Mesenchymal stem cell (in vitro differentiated cells and primary cell): ENCODE measurements at regions not wholly inside any gene's neighbourhood (a gene's known extent, or its start where the extent isn't known, plus 50 kb on each side); places are given as distances from the start of the nearest gene placed in this dataset.

Experiments
- DNase-seq: peaks from one replicate; pipeline ENCODE4 v3.0.0-alpha.2; 2013
- H2AFZ ChIP-seq: one replicate; pipeline ENCODE4 v1.6.1; 2013; ENCODE audit warnings: low read depth, mild to moderate bottlenecking, control low read depth, inconsistent platforms, low read length, moderate library complexity
- H2AK5ac ChIP-seq: 2 replicates; pipeline ENCODE4 v1.6.1; 2013; ENCODE audit warnings: low read length, moderate library complexity, mild to moderate bottlenecking, inconsistent platforms; ENCODE audit not compliant: severe bottlenecking
- H2BK120ac ChIP-seq: one replicate; pipeline ENCODE4 v1.6.1; 2013; ENCODE audit warnings: low read depth, mild to moderate bottlenecking, inconsistent platforms, low read length, moderate library complexity
- H2BK12ac ChIP-seq, 2 experiments: one replicate each; pipeline ENCODE4 v1.6.1; 2013; ENCODE audit warnings: inconsistent platforms in 2 of 2, low read length in 2 of 2, mild to moderate bottlenecking in 2 of 2, moderate library complexity in 2 of 2, control low read depth in 1 of 2
- H2BK15ac ChIP-seq: one replicate; pipeline ENCODE4 v1.6.1; 2013; ENCODE audit warnings: mild to moderate bottlenecking, low read depth, inconsistent platforms; ENCODE audit not compliant: poor library complexity, severe bottlenecking
- H2BK5ac ChIP-seq: 2 replicates; pipeline ENCODE4 v1.6.1; 2013; ENCODE audit warnings: low read depth, mild to moderate bottlenecking, low read length, control low read depth, inconsistent platforms; ENCODE audit not compliant: poor library complexity, severe bottlenecking
- H3K14ac ChIP-seq, 2 experiments: one replicate each; pipeline ENCODE4 v1.6.1; 2013; ENCODE audit warnings: inconsistent platforms in 2 of 2, low read length in 2 of 2, control low read depth in 1 of 2, mild to moderate bottlenecking in 1 of 2, moderate library complexity in 1 of 2
- H3K18ac ChIP-seq, 2 experiments: one replicate each; pipeline ENCODE4 v1.6.1; 2013; ENCODE audit warnings: inconsistent platforms in 2 of 2, low read length in 2 of 2, control low read depth in 1 of 2, low read depth in 1 of 2, mild to moderate bottlenecking in 1 of 2
- H3K23ac ChIP-seq, 2 experiments: one replicate each; pipeline ENCODE4 v1.6.1; 2013; ENCODE audit warnings: inconsistent platforms in 2 of 2, low read length in 2 of 2, mild to moderate bottlenecking in 2 of 2, moderate library complexity in 2 of 2, control low read depth in 1 of 2
- H3K27ac ChIP-seq: 2 replicates; pipeline ENCODE4 v1.5.1; 2013; ENCODE audit warnings: mild to moderate bottlenecking, moderate library complexity, low read length, control low read depth, inconsistent platforms; ENCODE audit not compliant: poor library complexity, severe bottlenecking
- H3K27me3 ChIP-seq, 2 experiments: 2 replicates each; pipeline versions ENCODE4 v1.6.1 to v1.7.0; 2013; ENCODE audit warnings: low read length in 2 of 2, mild to moderate bottlenecking in 2 of 2, moderate library complexity in 2 of 2, control low read depth in 1 of 2, inconsistent platforms in 1 of 2; ENCODE audit not compliant: control insufficient read depth in 1 of 2, insufficient read depth in 1 of 2
- H3K36me3 ChIP-seq, 2 experiments: 2 replicates each; pipeline versions ENCODE4 v1.6.1 to v1.7.0; 2013; ENCODE audit warnings: low read length in 2 of 2, control low read depth in 1 of 2, inconsistent platforms in 1 of 2, low read depth in 1 of 2, mild to moderate bottlenecking in 1 of 2; ENCODE audit not compliant: insufficient read depth in 2 of 2, control insufficient read depth in 1 of 2
- H3K4ac ChIP-seq, 2 experiments: one replicate each; pipeline ENCODE4 v1.6.1; 2013; ENCODE audit warnings: inconsistent platforms in 2 of 2, low read length in 2 of 2, mild to moderate bottlenecking in 2 of 2, moderate library complexity in 2 of 2, control low read depth in 1 of 2, low read depth in 1 of 2
- H3K4me1 ChIP-seq: 2 replicates; pipeline ENCODE4 v1.6.1; 2013; ENCODE audit warnings: low read depth, low read length, control low read depth; ENCODE audit not compliant: control insufficient read depth, insufficient read depth
- H3K4me2 ChIP-seq: 2 replicates; pipeline ENCODE4 v1.6.1; 2013; ENCODE audit warnings: low read length, mild to moderate bottlenecking, inconsistent platforms; ENCODE audit not compliant: poor library complexity, severe bottlenecking
- H3K4me3 ChIP-seq, 2 experiments: 2 replicates each; pipeline versions ENCODE4 v1.5.1 to v1.7.0; 2013; ENCODE audit warnings: low read length in 2 of 2, mild to moderate bottlenecking in 2 of 2, control low read depth in 1 of 2, low read depth in 1 of 2; ENCODE audit not compliant: insufficient read depth in 1 of 2
- H3K79me1 ChIP-seq: replicated peaks from 2 replicates; pipeline ENCODE4 v1.6.1; 2013; ENCODE audit warnings: mild to moderate bottlenecking, control low read depth, low read length, inconsistent platforms; ENCODE audit not compliant: poor library complexity, severe bottlenecking
- H3K9ac ChIP-seq: 2 replicates; pipeline ENCODE4 v1.7.0; 2013; ENCODE audit warnings: mild to moderate bottlenecking, low read length, moderate library complexity
- H3K9me3 ChIP-seq: 2 replicates; pipeline ENCODE4 v1.7.0; 2013; ENCODE audit warnings: mild to moderate bottlenecking, low read length; ENCODE audit not compliant: control insufficient read depth
- H4K8ac ChIP-seq: one replicate; pipeline ENCODE4 v1.6.1; 2013; ENCODE audit warnings: inconsistent platforms, mild to moderate bottlenecking, low read length, moderate library complexity
- H4K91ac ChIP-seq: one replicate; pipeline ENCODE4 v1.6.1; 2013; ENCODE audit warnings: mild to moderate bottlenecking, low read length, inconsistent platforms
- WGBS: methylation state at CpG from one replicate; pipeline ENCODE4 v1.1.7; 2013; ENCODE audit warnings: mixed read lengths; 5-methylcytosine and 5-hydroxymethylcytosine counted together

- no peak overlapping the region for H2AFZ ChIP-seq
These were observed 1129.2 kb downstream of the CDH9 start for GRCh38 chr5:25909163-25909562.

GRCh38 chr5:25905646-25906045 is 1132.7 kb downstream of the CDH9 start:
- Histone ChIP-seq H3K4me3 (no peak overlapping the region), H3K9me3 (peaks cover 14% of the 10 kb centered on the region), H2BK15ac (no peak overlapping the region), H4K91ac (no peak overlapping the region), H3K4me2 (no peak overlapping the region), H2AK5ac (no peak overlapping the region), H3K27ac (no peak overlapping the region), H3K27me3 (no peaks in the 10 kb centered on the region), H2AFZ (no peak overlapping the region), H3K14ac (no peak overlapping the region), H3K36me3 (no peaks in the 10 kb centered on the region), H3K9ac (no peak overlapping the region), H4K8ac (no peak overlapping the region), H2BK120ac (no peak overlapping the region), H3K79me1 (no peaks in the 10 kb centered on the region), H2BK12ac (no peak overlapping the region), H3K18ac (no peak overlapping the region), H3K4me1 (no peaks in the 10 kb centered on the region), H2BK5ac (no peak overlapping the region), H3K23ac (no peak overlapping the region), H3K4ac (no peak overlapping the region)
- WGBS, result 91% methylated on average over 2 of the region's 2 CpGs
- no peak for DNase-seq

More at GRCh38 chr5:25909163-25909562, 1129.2 kb downstream of the CDH9 start:
- H3K4me2 ChIP-seq, result no peak overlapping the region
- no peak overlapping the region for H2BK15ac ChIP-seq
- H3K27me3 ChIP-seq, result no peaks in the 10 kb centered on the region
- H2BK12ac ChIP-seq, result no peak overlapping the region
- no peak overlapping the region for H3K14ac ChIP-seq
- no peak overlapping the region for H2BK120ac ChIP-seq
- no peak overlapping the region for H2AK5ac ChIP-seq
- WGBS, result 93% methylated on average over 29 of the region's 29 CpGs
- no peak overlapping the region for H4K91ac ChIP-seq
- DNase-seq, result no peak
- H3K9ac ChIP-seq, result no peak overlapping the region
- no peak overlapping the region for H3K18ac ChIP-seq
- H3K4ac ChIP-seq, result no peak overlapping the region
- no peaks in the 10 kb centered on the region for H3K79me1 ChIP-seq
- no peak overlapping the region for H3K23ac ChIP-seq
- no peak overlapping the region for H3K4me3 ChIP-seq
- no peak overlapping the region for H2BK5ac ChIP-seq
- H3K4me1 ChIP-seq, result no peaks in the 10 kb centered on the region
- no peak overlapping the region for H4K8ac ChIP-seq
- H3K9me3 ChIP-seq, result peaks cover 8% of the 10 kb centered on the region
- H3K36me3 ChIP-seq, result no peaks in the 10 kb centered on the region
- no peak overlapping the region for H3K27ac ChIP-seq

- Histone ChIP-seq H3K14ac (no peak overlapping the region), H2AK5ac (no peak overlapping the region), H3K79me1 (no peaks in the 10 kb centered on the region), H3K27me3 (no peaks in the 10 kb centered on the region), H4K91ac (no peak overlapping the region), H3K18ac (no peak overlapping the region), H3K9ac (no peak overlapping the region), H2BK120ac (no peak overlapping the region), H4K8ac (no peak overlapping the region), H2AFZ (no peak overlapping the region), H3K4me3 (no peak overlapping the region), H2BK5ac (no peak overlapping the region), H3K4me1 (no peaks in the 10 kb centered on the region), H3K4ac (no peak overlapping the region), H3K4me2 (no peak overlapping the region), H3K9me3 (peaks cover 12% of the 10 kb centered on the region), H2BK12ac (no peak overlapping the region), H3K36me3 (no peaks in the 10 kb centered on the region), H3K23ac (no peak overlapping the region), H3K27ac (peak overlapping the region; percentile 22), H2BK15ac (no peak overlapping the region)
- no peak for DNase-seq
- whole genome bisulfite sequencing, result 5% methylated on average over 2 of the region's 2 CpGs
These were observed 1146.2 kb downstream of the CDH9 start for GRCh38 chr5:25892211-25892610.

GRCh38 chr5:25891691-25892090 is 1146.7 kb downstream of the CDH9 start:
- Histone ChIP-seq H3K36me3 (no peaks in the 10 kb centered on the region), H3K4me2 (no peak overlapping the region), H3K79me1 (no peaks in the 10 kb centered on the region), H2BK120ac (no peak overlapping the region), H3K23ac (no peak overlapping the region), H2BK15ac (no peak overlapping the region), H2BK5ac (no peak overlapping the region), H3K9ac (no peak overlapping the region), H3K4me1 (no peaks in the 10 kb centered on the region), H3K27me3 (no peaks in the 10 kb centered on the region), H3K4me3 (no peak overlapping the region), H2BK12ac (no peak overlapping the region), H2AK5ac (no peak overlapping the region), H3K27ac (peak overlapping the region; percentile 34), H3K9me3 (peaks cover 14% of the 10 kb centered on the region), H3K14ac (no peak overlapping the region), H4K8ac (no peak overlapping the region), H3K18ac (no peak overlapping the region), H4K91ac (no peak overlapping the region), H3K4ac (no peak overlapping the region), H2AFZ (no peak overlapping the region)
- 63% methylated on average over 2 of the region's 2 CpGs for WGBS
- DNase-seq, result no peak
